Dedifferentiated amniotic fluid mesenchymal stem cell (primary cell): ENCODE measurements at regions not wholly inside any gene's neighbourhood (a gene's known extent, or its start where the extent isn't known, plus 50 kb on each side); places are given as distances from the start of the nearest gene placed in this dataset.
"Not testable (repeated sequence)": the region's sequence is repeated elsewhere in the genome, so short reads cannot be mapped to it uniquely, and the experiment has no call there.

Source experiments
- DNase-seq: peaks from one replicate; pipeline ENCODE4 v3.0.0-alpha.2; 2016; ENCODE audit errors: extremely low spot score

DNA sequence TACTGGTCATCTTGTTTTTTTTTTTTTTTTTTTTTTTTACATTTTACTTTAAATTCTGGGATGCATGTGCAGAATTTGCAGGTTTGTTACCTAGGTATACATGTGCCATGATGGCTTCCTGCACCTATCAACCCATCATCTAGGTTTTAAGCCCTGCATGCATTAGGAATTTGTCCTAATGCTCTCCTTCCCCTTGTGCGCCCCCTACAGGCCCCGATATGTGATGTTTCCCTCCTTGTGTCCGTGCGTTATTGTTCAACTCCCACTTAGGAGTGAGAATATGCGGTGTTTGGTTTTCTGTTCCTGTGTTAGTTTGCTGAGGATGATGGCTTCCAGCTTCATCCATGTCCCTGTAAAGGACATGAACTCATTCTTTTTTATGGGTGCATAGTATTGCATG is 249.6 kb upstream of the SLC16A7 start:
- DNase-seq, result not testable (repeated sequence)

DNA sequence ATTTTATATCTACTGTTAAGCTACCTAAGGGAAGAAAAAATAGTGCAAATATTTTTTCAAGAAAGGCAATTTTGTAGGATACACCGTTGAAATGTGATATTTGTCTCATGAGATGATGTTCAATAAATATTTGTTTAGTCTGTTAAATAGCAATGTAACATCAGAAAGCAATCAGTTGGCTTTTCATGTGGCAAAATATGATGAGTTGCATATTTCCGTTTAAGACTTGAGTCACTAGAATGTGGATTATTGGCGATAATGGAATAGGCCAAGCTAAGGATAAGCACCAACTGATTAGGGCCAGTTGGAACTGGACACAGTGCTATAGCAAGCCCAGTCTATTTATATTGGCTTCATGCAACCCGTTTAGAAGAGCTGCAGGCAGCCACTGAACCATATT is 250.4 kb upstream of the SLC16A7 start:
- no peak for DNase-seq

DNA sequence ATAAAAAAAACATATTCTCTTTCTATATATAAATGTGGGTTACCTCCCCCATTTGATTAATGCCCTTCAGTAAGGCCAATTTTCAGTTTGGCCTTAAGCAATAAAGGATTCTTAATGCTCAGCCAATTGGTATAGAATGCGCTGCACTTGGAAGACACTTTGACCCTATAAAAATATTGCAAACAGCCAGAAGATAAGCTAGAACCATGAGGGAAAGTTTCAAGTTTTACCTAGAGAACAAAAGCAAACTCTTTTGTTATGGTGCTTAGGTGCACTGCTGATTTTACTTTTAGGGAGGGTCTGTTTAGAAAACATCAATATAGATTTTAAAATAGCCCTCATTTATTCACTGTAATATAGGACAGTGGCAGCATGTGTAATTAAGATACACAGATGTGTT is 251.6 kb upstream of the SLC16A7 start:
- DNase-seq, result no peak

DNA sequence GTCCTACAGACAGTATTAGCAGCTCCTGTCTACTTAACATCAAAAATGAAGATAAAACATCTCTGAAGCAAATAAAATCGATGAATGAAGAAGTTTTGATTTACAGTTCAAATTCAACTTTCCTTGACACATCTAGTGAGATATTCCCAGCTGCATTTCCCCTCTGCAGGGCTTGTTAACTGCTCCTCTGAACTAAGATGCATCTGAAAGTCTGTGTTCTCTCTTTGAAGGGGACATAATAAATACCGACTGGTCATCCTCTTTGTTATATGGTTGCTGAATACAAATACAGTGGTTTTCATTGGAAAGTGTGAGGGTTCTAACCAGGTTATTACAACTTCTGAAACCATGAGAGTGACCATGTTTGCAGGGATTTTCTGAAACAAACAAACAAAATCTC is 266.4 kb upstream of the SLC16A7 start:
- no peak for DNase-seq

DNA sequence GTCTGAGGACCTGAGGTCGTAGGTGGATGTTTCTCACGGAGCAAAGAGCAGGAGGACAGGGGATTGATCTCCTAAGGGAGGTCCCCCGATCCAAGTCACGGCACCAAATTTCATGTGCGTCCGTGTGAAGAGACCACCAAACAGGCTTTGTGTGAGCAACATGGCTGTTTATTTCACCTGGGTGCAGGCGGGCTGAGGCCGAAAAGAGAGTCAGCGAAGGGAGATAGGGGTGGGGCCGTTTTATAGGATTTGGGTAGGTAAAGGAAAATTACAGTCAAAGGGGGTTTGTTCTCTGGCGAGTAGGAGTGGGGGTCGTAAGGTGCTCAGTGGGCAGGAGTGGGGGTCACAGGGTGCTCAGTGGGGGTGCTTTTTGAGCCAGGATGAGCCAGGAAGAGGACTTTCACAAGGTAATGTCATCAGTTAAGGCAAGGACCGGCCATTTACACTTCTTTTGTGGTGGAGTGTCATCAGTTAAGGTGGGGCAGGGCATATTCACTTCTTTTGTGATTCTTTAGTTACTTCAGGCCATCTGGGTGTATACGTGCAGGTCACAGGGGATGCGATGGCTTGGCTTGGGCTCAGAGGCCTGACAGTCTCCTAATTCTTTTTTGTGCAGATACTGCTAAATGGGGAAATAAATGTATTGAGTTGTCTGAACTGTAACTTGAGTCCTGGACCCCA is 267.3 kb upstream of the SLC16A7 start:
- DNase-seq, result not testable (repeated sequence)

DNA sequence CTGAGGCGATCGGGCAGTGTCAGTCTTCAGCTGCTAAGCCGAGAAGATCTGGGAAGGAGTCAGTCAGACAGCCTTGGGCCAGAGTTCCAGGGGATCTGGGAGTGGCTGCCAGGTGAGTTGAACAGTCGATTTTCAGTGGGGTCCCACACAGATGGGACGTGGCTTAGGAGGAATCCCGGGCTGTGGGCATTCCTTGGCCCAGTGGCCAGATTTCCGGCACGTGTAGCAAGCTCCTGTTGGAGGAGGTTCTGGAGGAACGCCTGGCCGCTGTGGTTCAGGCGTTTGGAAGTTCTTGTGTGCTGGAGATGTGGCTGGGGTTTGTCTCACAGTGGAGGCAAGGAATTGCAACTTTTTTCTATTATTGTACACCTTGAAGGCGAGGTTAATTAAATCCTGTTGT is 269.4 kb upstream of the SLC16A7 start:
- not testable (repeated sequence) for DNase-seq

DNA sequence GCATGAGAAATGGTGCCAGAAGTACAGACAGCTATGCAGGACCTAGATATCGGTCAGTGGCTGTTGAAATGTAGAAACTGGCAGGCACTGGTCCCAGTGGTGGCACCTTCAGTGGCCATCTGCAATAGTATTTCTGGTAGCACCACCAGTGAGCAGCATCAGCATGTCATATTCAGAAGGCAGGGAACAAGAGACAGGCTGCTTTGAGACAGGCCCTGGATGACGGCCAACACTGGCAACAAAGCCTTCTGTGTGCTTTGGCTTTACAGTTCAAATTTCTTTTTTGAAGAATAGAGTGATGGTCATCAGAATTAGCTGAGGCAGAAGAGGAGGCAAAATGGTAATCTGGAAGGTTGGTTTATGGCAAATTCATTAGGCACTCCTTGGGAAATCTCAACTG is 273.4 kb upstream of the SLC16A7 start:
- no peak for DNase-seq

DNA sequence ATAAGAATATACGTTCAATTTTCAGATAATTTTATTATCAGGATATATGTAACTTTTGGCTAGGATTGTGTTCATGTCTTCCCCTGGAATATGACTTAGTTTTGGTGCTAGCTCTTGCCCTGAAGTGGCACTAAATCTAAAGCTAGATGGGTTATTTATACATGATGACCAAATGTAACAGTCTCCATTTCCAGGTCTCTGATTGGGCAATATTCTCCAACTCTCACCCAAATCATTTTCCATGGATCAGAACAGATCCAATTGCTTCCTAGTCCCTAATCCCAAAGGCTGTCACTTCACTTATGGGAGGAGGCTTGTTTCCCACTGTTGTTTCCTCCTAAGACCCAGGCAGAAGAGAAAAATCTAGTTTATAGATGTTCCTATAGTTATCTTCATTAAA is 274.6 kb upstream of the SLC16A7 start:
- no peak for DNase-seq

DNA sequence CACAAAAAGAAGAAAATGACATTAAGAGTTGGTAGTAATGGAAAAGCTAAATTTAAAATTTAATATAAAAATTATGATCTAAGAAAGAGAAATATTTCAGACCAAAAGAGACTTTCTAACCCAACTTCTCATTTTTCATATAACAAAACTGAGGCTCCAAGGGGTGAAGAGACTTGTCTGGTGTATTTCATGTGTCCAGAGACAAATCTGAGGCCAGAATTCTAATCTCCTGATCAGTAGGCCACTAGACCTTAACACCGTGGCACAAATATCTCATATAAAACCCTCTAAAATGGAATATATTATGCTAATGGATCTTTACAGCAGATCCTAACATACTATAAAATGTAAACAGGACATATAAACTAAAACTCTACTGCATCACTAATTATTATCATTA is 275.7 kb upstream of the SLC16A7 start:
- DNase-seq, result no peak

DNA sequence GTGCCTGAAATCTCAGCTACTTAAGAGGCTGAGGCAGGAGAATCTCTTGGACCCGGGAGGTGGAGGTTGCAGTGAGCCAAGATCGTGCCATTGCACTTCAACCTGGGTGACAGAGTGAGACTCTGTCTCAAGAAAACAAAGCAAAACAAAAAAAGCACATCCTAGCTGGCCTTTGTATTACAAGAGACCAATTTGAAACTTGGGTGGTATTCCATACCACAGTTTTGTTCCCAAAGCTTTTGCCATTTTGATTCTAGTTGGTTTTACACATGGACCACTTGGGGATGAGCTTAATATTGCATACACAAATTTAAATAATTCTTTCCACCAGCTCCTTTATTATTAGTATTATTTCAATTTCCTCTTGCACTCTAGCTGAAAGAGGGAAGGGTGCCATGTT is 276.9 kb upstream of the SLC16A7 start:
- DNase-seq, result no peak

DNA sequence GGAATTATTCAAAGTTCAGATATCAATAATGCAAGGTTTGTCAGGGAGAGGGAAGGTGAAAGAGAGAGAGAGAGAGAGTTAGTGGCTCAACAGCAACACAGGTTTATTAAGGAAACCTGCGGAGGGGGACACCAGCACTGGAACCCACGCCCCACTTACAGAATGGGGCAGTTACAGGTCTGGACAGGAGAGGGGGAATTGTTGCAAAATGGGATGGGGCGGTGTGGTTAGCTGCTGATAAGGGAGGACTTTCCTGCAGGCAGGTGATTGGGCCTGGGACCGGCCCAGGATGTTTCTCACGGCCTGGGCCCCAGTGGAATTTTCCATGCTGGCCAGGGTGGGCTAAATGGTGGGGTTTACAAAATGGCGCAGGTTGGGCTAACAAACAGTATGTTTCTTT is 278.2 kb upstream of the SLC16A7 start:
- no peak for DNase-seq

DNA sequence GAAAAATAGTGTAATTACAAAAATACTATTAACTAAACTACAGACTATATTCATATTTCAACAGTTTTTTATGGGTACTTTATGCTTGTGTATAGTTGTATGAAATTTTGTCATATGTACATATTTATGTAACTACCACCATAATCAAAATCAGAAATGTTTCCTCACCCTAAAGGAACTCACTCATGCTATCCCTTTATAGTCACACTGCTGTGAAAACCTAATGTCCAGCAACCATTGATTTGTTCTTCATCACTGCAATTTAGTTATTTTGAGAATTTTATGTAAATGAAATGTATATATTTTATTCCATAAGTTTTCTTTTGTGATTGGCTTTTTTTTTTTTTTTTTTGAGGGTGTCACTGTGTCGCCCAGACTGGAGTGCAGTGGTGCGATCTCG is 278.9 kb upstream of the SLC16A7 start:
- no peak for DNase-seq

DNA sequence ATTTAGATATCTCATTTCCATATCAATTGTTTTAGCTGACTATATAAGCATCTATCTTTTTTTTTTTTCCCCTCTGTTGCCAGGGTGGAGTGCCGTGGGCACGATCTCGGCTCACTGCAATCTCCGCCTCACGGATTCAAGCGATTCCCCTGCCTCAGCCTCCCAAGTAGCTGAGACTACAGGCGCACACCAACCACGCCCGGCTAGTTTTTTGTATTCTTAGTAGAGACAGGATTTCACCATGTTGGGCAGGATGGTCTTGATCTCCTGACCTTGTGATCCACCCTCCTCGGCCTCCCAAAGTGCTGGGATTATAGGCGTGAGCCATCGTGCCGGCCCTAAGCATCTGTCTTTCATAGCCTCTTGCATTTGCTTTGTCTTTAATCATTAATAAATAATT is 279.5 kb upstream of the SLC16A7 start:
- DNase-seq, result not testable (repeated sequence)

DNA sequence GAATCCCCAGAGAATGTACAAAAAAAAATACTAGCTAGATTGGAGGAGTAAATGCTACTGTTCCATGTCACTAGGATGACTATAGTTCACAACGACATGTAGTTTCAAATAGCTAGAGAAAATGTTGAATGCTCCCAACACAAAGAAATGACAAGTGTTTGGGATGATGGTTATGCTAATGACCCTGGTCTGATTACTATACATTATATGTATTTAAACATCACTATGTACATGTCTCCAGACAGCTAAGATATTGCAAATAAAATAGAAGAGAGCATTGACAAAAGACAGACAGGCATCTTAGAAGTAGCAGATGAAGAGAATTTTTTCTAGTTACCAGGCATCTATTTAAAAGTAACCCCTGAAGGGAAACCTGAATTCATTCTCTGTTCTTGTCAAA is 281.6 kb upstream of the SLC16A7 start:
- DNase-seq, result no peak

DNA sequence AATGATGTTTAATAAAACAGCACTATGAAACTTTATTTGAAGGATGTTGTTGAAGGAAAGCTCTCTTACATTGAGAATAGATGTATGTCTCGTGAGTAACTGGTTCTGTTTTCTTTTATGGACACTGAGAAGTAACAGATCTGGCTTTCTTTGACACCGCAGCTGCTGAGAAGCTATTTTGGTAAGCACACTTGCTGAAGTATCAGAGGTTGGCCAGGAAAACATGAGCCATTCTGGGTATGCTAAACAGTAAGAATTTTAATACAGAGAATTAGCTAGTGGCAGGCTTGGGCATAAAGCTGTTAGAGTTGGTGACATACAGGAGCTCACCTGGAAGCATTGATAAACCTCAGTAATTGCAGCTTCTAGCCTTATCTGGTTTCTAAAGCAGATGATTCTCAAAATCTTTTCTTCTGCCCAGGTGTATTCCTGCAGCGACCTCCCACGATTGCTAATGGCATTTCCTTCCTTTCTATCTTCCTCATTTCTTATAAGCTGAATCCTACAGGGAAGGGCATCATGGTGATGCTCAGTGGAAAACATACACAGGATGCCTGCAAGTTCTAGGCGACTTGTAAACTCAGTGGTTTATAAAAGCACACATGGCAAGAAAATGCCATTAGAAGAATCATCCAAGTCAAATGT is 291.6 kb upstream of the SLC16A7 start:
- DNase-seq, result no peak

DNA sequence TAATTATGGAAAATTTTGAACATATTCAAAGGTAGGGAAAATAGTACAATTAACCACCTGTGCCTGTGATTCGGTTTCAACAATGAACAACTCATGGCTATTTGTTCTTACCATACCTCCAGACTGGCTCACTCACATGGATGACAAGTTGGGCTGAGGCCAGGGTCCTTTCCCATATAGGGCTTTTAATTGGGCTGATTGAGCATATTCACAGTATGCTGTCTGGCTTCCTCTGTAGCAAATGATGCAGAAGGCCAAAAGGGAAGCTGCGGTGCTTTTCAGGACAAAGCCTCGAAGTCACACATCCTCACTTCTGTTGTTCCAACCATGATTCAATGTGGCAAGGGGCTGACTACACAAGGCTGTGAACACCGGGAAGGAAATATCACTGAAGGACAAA is 297.5 kb upstream of the SLC16A7 start:
- DNase-seq, result no peak

DNA sequence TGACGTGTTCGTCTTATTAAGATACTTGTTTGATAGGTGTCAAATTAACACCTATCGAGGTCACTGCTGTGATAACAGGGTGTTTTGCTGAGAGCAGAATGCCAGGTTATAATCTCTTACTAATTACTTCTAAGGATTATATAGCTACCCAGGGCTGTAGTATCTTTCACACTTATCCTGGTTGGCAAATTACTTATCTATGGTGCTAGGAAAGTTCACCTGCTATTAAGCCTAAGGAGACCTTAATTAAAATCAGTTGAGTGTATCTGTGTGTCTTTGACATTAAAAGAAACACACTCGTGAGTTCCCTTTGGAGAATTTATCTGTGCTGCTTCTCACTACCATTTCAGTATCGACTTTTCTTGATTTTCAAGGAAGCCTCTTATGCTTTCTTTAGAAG is 301.6 kb upstream of the SLC16A7 start:
- no peak for DNase-seq

DNA sequence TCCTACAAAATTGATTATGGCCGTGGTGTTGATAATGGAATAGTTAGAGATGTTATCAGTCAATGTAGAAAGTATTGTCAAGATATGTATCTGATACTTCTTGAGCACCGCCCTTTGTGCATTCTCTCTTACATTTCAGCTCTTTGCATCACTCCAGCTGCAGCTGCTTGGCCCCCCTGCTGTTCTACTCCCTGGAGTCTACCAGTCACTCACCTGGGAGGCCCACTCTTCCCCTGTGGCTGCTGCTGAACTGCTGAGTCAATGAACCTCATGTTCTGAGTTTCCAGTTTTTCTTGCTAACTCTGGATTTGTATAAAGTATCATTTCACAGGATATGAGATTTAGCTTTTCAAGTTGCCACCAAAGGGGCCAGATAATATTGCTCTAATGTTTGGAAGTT is 312.8 kb upstream of the SLC16A7 start:
- no peak for DNase-seq

DNA sequence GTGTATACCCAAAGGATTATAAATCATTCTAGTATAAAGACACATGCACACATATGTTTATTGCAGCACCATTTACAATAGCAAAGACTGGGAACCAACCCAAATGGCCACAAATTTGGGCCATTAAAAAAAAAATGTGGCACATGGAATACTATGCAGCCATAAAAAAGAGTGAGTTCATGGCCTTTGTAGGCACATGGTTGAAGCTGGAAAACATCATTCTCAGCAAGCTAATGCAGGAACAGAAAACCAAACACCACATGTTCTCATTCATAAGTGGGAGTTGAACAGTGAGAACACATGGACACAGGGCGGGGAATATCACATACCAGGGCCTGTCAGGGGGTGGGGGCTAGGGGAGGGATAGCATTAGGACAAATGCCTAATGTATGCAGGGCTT is 322.3 kb upstream of the SLC16A7 start:
- not testable (repeated sequence) for DNase-seq

DNA sequence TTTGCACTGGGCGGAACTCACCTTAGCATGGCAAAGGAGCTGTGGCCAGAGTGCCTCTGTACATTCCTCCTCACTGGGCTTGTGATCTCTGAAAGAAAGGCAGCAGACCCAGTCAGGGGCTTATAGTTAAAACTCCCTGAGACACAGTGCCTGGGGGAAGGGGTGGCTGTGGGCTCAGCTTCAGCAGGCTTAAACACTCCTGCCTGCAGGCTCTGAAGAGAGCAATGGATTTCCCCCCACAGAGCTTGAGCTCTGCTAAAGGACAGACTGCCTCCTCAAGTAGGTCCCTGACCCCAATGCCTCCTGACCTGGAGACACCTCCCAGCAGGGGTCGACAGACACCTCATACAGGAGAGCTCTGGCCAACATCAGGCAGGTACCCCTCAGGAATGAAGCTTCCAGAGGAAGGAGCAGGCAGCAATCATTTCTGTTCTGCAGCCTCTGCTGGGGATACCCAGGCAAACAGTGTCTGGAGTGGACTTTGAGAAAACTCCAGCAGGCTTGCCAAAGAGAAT is 327.5 kb upstream of the SLC16A7 start:
- no peak for DNase-seq

DNA sequence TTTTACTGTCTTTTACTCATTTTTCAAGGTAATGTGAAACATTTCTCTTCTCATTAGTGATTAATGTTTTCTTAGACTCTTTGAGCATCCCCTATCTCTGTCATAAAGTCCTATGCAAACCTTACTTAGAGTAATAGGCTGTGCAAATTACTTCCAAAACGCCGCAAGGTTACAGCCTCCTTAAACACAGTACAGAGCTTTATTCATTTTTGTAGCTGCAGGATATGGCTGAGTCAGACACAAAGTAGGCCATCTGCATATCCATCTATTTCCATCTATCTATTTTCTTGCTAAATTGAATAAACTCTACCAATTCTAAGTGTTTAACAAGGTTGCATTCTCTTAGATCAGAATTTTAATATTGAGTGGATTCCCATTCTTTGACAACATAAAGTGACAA is 335.6 kb upstream of the SLC16A7 start:
- no peak for DNase-seq

DNA sequence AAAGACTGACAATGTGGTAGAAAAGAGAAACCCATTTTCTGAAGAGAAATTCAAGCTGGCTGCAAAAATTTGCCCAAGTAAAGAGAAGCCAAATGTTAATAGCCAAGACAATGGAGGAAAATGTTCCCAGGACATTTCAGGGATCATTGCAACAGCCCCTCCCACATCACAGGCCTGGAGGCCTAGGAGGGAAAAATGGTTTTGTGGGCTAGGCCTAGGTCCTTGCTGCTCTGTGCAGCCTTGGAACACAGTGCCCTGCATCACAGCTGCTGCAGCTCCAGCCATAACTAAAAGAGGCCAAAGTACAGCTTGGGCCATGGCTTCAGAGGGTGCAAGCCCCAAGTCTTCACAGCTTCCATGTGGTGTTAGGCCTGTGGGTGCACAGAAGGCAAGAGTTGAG is 332.4 kb upstream of the LRIG3 start:
- no peak for DNase-seq

DNA sequence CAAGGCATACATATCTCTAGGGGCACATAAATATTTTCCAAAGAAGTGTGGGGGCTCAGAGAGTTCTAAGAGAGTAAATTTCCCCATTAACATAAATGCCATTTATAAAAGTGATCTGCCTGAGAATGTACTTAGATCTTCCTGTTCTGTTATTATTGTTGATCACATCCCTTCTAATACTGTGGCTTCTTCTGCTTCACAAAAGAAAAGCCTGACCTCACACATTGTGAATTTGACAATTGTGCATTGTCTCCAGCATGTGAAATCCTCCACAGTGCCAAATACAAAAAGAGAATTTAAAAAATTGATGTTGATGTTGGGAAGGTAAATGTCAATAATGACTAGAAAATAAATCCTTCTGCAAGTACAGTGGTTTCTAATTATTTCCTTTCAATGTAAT is 330.5 kb upstream of the LRIG3 start:
- no peak for DNase-seq

DNA sequence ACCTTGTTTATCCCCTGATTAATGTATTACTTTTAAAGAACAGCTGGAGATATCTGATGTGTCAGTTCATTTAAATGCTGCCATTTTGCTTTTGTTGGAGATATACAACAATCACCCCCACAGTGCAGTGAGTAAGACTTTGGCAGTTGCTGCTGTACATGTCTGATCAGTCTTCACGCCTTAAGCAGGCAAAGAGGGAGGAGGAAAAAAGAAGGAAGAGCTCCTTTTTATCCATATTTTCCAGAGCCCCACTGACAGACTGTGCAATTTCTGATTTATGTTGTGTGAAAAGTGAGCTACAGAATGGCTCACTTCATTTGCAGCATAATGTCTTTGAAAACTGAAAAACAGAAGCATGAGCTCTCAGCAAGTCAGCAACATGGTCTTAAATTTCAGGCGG is 319.7 kb upstream of the LRIG3 start:
- no peak for DNase-seq
